ENCODE measurements at regions not wholly inside any gene's neighbourhood (a gene's known extent, or its start where the extent isn't known, plus 50 kb on each side); places are given as distances from the start of the nearest gene placed in this dataset.

DNA sequence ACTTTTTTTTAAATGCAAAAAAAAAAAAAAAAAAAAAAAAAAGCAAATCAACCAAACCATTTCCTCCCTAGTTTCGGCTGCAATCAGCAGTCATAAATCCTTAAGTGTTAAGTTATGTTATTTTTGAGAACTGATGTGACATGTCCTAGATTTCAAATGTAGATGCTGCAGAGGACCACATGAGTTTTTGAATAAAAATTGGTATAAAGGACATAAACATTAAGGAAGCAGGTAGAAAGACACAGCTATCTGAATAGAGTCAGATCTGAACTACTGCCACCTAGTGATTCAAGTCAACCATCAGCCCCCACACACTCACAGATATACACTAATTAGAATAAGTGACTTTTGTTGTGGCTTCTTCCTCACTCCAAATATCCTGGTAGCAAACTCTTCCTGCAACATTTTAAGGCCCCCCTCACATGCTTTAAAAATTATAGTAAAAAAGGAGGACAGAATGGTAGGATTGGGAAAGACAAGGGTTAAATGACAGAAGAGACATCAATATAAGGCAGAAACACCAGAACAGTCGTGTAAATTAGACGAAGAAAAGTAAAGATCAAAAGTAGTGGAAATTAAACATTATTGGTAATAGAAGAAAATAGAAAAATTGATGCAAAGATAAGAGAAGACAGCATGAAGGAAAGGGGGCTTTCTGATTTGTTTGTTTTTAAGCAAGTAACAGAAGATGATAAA, 394.5 kb upstream of the ATP2B1 start:
- Histone ChIP-seq H3K4me3 (peak overlapping the region in 1 of 8 donors; percentile 49), H3K36me3 (no peaks in the 10 kb centered on the region), H3K27ac (no peak overlapping the region), H3K9me3 (no peaks in the 10 kb centered on the region), H3K27me3 (replicated peaks in 1 of 7) (no peaks in the 10 kb centered on the region), H3K4me1 (peaks cover 0 to 9% (median 1%) of the 10 kb centered on the region in 6 donors)
- TF ChIP-seq POLR2A (IDR thresholded peaks at IDR 0.05): no peak
- TF ChIP-seq POLR2AphosphoS5 (IDR thresholded peaks at IDR 0.05): no peak
- peak in 9 of 11 experiments; percentile 20 to 66 (median 53) for TF ChIP-seq CTCF (IDR thresholded peaks at IDR 0.05 in 8 of 11, conservative IDR thresholded peaks at IDR 0.05 in 3 of 11)
- DNase-seq: no peak
- WGBS, 5 donors: 57 to 65% (median 60%) methylated on average over 3 of the region's 3 CpGs
- intact Hi-C loops (cut with DNase I; ENCODE audit: low total_unique reads): loop anchor here (5.0 kb wide), 1 partner anchor 561 kb away; no protein-coding TSS in a partner anchor

- Histone ChIP-seq H3K4me1 (peaks cover 0 to 9% (median 3%) of the 10 kb centered on the region in 6 donors), H3K36me3 (no peaks in the 10 kb centered on the region), H3K9me3 (no peaks in the 10 kb centered on the region), H3K27me3 (replicated peaks in 1 of 7) (no peaks in the 10 kb centered on the region), H3K27ac (no peak overlapping the region), H3K4me3 (no peak overlapping the region)
- DNase-seq: no peak
- no peak for TF ChIP-seq CTCF (IDR thresholded peaks at IDR 0.05 in 8 of 11, conservative IDR thresholded peaks at IDR 0.05 in 3 of 11)
- intact Hi-C loops (cut with DNase I; ENCODE audit: low total_unique reads): loop anchor here (5.0 kb wide), 1 partner anchor 558 kb away; no protein-coding TSS in a partner anchor
Observed at GRCh38 chr12:90100579-90100978, 391.9 kb upstream of the ATP2B1 start.

DNA sequence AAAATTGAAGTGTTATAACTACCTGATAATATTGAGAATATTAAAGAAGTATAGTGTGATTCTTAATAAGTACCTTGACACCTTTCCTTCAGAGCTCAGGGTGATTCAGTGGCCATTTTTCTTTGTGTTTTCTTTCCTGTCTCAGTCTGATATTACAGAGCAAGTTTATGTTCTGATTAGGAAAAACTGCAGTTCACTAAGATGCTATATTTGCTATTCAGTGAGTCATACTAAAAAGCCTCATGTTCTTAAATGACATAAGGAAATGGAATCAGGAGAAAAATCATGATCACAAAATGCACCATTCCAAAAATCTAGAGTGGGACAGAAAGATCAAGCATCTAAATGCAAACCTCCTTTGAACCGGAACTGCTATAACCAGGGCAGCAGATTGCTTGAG, 390.6 kb upstream of the ATP2B1 start:
- no peaks in the 10 kb centered on the region for H3K27me3 ChIP-seq (replicated peaks in 1 of 7)

More for the DNA sequence above, 390.6 kb upstream of the ATP2B1 start:
- Histone ChIP-seq H3K9me3 (no peaks in the 10 kb centered on the region), H3K4me3 (no peak overlapping the region), H3K36me3 (no peaks in the 10 kb centered on the region), H3K27ac (no peak overlapping the region), H3K4me1 (peaks cover 0 to 9% (median 3%) of the 10 kb centered on the region in 6 donors)
- 82 to 94% (median 92%) methylated on average over 1 of the region's 1 CpG for WGBS, 5 donors
- TF ChIP-seq POLR2AphosphoS5 (IDR thresholded peaks at IDR 0.05) (no peak), POLR2A (IDR thresholded peaks at IDR 0.05) (no peak), CTCF (IDR thresholded peaks at IDR 0.05 in 8 of 11, conservative IDR thresholded peaks at IDR 0.05 in 3 of 11) (no peak)
- DNase-seq: no peak
- intact Hi-C loops (cut with DNase I; ENCODE audit: low total_unique reads): no loop called here

Data from spleen (tissue), 11 donors.